Fibroblast of mammary gland (primary cell): ENCODE measurements at regions not wholly inside any gene's neighbourhood (a gene's known extent, or its start where the extent isn't known, plus 50 kb on each side); places are given as distances from the start of the nearest gene placed in this dataset.

Experiments used
- DNase-seq: peaks from one replicate; pipeline ENCODE4 v3.0.0-alpha.2; 2010; ENCODE audit warnings: low read depth
- H3K4me3 ChIP-seq: 2 replicates; pipeline ENCODE4 v1.5.1; 2011; ENCODE audit warnings: low read depth, mild to moderate bottlenecking, low read length, moderate library complexity; ENCODE audit not compliant: control insufficient read depth
- TF ChIP-seq, protein P1 (sequence below): conservative IDR thresholded peaks from 2 replicates; pipeline ENCODE4 v1.5.1; 2011; ENCODE audit warnings: low read depth, low read length, inconsistent platforms; ENCODE audit not compliant: control insufficient read depth, insufficient read depth

DNA sequence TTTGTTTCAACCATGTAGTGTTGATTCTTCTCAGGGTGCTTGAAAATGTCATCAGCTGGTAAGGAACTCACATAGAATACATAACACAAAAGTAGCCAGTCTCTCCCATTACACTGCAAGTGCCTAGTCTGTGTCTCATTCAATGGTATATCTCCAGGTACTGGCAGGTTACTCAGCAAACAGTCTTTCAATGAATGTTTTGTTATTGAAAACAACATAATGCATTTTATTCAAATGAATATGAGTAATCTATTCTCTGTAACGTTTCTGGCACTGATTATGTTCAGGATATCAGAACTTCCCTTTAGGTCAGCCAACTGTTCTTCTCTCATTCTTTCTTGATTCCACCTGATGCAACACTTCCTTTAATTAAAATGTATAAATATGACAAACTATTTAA is 68.0 kb upstream of the SLITRK1 start:
- no peak overlapping the region for H3K4me3 ChIP-seq
- no peak for DNase-seq
- TF ChIP-seq, protein P1, sequence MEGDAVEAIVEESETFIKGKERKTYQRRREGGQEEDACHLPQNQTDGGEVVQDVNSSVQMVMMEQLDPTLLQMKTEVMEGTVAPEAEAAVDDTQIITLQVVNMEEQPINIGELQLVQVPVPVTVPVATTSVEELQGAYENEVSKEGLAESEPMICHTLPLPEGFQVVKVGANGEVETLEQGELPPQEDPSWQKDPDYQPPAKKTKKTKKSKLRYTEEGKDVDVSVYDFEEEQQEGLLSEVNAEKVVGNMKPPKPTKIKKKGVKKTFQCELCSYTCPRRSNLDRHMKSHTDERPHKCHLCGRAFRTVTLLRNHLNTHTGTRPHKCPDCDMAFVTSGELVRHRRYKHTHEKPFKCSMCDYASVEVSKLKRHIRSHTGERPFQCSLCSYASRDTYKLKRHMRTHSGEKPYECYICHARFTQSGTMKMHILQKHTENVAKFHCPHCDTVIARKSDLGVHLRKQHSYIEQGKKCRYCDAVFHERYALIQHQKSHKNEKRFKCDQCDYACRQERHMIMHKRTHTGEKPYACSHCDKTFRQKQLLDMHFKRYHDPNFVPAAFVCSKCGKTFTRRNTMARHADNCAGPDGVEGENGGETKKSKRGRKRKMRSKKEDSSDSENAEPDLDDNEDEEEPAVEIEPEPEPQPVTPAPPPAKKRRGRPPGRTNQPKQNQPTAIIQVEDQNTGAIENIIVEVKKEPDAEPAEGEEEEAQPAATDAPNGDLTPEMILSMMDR: no peak

DNA sequence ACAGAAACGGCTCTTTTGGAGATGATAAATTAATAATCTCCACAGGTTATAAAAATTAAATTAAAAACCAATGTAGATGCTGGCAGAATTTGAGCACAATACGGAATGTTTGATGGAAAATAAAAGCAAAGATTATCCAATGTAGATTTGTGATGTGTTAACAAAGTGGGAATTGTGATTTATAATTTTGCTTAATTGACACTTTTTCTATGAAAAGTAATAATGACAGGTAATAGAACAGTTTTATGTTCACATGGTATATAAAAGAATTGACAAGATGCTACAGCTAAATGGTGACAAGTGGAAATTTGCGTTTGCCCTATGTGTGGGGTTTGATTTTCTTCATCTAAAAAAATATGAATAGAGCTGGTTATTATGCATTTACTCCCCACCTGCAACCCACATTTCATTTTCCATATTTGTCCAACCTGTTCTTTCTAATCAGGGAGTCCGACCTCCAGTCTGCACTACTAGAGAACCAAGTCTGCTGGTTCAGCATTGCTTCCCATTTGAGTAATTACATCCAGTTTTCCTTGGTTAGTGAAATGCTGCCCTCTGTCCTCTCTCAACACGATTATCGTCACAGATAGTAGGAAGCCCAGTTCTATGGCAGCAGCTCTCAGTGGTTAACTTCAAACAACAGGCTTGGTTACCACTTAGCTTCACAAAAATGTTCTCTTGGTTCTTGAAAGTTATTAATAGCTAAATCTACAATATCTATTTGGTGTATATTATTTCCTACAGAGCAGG is 61.4 kb upstream of the SLITRK1 start:
- no peak for DNase-seq
- H3K4me3 ChIP-seq: no peak overlapping the region
- TF ChIP-seq, protein P1: no peak

DNA sequence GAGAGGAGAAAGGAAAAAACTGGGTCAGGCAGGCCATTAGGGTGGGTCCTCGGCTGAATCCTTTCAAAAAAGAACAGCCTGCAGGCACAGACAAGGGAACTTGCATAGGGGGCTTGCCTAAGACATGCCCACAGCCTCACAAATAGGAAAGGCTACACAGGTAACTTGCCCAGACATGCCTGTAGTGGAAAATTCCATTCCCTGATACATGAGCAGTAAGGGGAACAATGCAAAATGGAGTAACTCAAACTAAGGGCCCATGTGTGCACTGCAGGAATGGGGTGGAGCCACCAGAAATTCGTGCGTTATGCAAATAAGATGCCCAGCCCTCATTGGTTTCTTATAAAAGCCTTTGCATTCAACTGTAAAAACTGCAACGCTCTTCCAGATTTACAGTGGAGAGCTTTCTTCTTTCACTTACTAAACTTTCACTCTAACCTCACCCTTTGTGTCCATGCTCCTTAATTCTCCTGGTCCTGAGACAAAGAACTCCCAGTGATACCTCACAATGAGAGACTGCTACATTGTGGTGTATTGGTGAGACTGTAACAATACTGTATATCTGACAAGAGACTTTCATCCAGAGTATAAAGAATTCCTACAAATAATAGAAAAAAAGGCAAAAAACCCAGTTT is 59.5 kb upstream of the SLITRK1 start:
- DNase-seq: no peak
- TF ChIP-seq, protein P1: no peak
- no peak overlapping the region for H3K4me3 ChIP-seq

DNA sequence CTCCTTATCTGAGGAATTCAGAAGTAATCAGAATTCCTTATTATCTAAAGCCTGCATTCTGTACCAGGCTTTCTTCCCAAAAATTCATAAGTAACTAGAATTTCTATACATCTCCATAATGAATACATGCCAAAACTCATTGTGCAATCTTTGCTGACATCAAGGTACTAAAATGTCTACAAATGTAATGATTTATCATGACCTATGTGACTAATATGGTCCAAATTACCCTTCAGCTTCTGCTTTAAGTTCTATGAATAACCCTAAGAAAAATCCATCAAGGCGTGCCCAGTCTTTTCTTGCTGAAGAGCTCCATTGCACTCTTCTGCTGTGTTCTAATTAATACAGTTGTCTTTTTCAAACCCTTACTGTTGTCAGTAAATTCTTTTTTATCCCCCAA is 58.5 kb upstream of the SLITRK1 start:
- TF ChIP-seq, protein P1: no peak
- DNase-seq: peak; percentile 57

DNA sequence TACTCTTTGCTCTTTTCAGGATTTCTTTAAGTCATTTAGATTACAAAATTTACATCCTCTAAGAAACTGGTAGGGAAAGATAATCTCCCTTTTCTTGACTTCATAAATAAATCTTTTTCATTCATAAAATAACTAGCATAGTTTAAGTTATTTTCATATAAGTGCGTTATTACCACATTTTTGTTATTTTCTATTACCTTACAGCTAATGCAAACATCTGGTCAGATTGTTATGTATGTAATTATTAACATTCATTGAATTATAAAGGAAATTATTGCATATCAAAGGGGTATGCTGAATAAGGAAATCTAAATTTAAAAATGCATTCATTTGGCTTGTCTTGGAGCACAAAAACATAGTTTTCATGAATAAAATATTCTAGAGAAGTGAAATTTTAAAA is 55.3 kb upstream of the SLITRK1 start:
- TF ChIP-seq, protein P1: no peak
- DNase-seq: no peak
- H3K4me3 ChIP-seq: no peak overlapping the region

More for the DNA sequence above, 58.5 kb upstream of the SLITRK1 start:
- no peak overlapping the region for H3K4me3 ChIP-seq

DNA sequence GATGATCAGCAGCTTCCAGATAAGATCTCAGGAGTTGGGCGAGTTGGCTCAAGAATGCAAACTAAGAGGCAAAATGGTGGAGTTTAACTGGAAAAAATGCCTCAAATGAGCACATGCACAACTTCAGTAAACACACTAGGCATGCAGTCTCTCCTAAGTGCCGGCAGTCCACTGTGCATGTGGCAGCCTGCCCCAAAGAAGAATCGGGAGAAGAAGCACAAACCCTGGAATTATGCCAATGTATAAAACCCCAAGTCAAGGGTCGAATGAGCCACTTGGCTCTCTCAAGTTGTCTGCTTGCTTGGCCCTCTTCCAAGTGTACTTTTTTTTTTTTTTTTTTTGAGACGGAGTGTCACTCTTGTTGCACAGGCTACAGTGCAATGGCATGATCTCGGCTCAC is 53.3 kb upstream of the SLITRK1 start:
- no peak for DNase-seq
- TF ChIP-seq, protein P1: no peak
- no peak overlapping the region for H3K4me3 ChIP-seq
